MCF 10A (cell line): ENCODE measurements at regions not wholly inside any gene's neighbourhood (a gene's known extent, or its start where the extent isn't known, plus 50 kb on each side); places are given as distances from the start of the nearest gene placed in this dataset.

Experiments used
- BruUV-seq: library from RNA; stranded (reverse); fragments of 400-500 nt; replicated peaks from 2 replicates; lab custom pipeline; 2021; lab: Mats Ljungman, UMichigan
- CTCF ChIA-PET: fragments of 300-600 bp; sonication (Branson Sonifier 250); formaldehyde crosslinking; extraction: SDS; loops from one replicate; lab custom pipeline; 2021; ENCODE audit warnings: antibody characterized with exemption, inconsistent platforms; lab: Yijun Ruan, JAX
- POLR2A ChIA-PET: fragments of 300-600, 350-650 bp; sonication (Branson Sonifier 250); formaldehyde crosslinking; extraction: SDS; loops from one replicate; lab custom pipeline; 2020; ENCODE audit warnings: antibody characterized with exemption, inconsistent platforms; lab: Yijun Ruan, JAX
- DNase-seq: peaks from one replicate; pipeline ENCODE4 v3.0.0-alpha.2; 2018; ENCODE audit not compliant: unreplicated experiment
- H3K27ac Mint-ChIP-seq: one replicate; pipeline ENCODE4 v1.8.0; 2022; ENCODE audit warnings: mild to moderate bottlenecking, low read depth, mixed read lengths; ENCODE audit not compliant: unreplicated experiment
- H3K27me3 Mint-ChIP-seq: one replicate; pipeline ENCODE4 v1.8.0; 2022; ENCODE audit warnings: mixed read lengths; ENCODE audit not compliant: insufficient read depth, unreplicated experiment
- H3K36me3 Mint-ChIP-seq: one replicate; pipeline ENCODE4 v1.8.0; 2022; ENCODE audit warnings: mild to moderate bottlenecking, moderate library complexity, mixed read lengths; ENCODE audit not compliant: insufficient read depth, unreplicated experiment
- H3K4me1 Mint-ChIP-seq: one replicate; pipeline ENCODE4 v1.8.0; 2022; ENCODE audit warnings: mixed read lengths; ENCODE audit not compliant: insufficient read depth, unreplicated experiment
- H3K4me3 Mint-ChIP-seq: one replicate; pipeline ENCODE4 v1.8.0; 2022; ENCODE audit warnings: mild to moderate bottlenecking, moderate library complexity, mixed read lengths; ENCODE audit not compliant: unreplicated experiment
- H3K9me3 Mint-ChIP-seq: one replicate; pipeline ENCODE4 v1.8.0; 2022; ENCODE audit warnings: mixed read lengths; ENCODE audit not compliant: unreplicated experiment
- CTCF ChIP-seq: fragments of 200-600 bp; IDR thresholded peaks from one replicate; pipeline ENCODE4 v1.8.0; 2022; ENCODE audit warnings: antibody characterized with exemption, mild to moderate bottlenecking; ENCODE audit not compliant: unreplicated experiment
- intact Hi-C: fragments of 100-400 bp; cut with micrococcal nuclease; formaldehyde crosslinking; loops from 2 replicates; pipeline ENCODE4 v1.14.1; 2022

GRCh38 chr16:55929181-55929580, 54.0 kb upstream of the CES5A start:
- H3K9me3 Mint-ChIP-seq: peaks cover 8% of the 10 kb centered on the region
- POLR2A ChIA-PET: no interaction called here
- no peak overlapping the region for H3K4me3 Mint-ChIP-seq
- BruUV-seq: no TSS peak
- H3K27me3 Mint-ChIP-seq: peaks cover 21% of the 10 kb centered on the region
- CTCF ChIA-PET: no interaction called here
- no peaks in the 10 kb centered on the region for H3K36me3 Mint-ChIP-seq
- H3K4me1 Mint-ChIP-seq: no peaks in the 10 kb centered on the region
- TF ChIP-seq CTCF: no peak
- no peak overlapping the region for H3K27ac Mint-ChIP-seq
- intact Hi-C loops: no loop called here
- no peak for DNase-seq

GRCh38 chr16:55925242-55925641, 50.1 kb upstream of the CES5A start:
- TF ChIP-seq CTCF: no peak
- no TSS peak for BruUV-seq
- ChIA-PET CTCF (no interaction called here), POLR2A (no interaction called here)
- Mint-ChIP-seq H3K9me3 (no peaks in the 10 kb centered on the region), H3K27me3 (peaks cover 56% of the 10 kb centered on the region), H3K36me3 (no peaks in the 10 kb centered on the region), H3K4me1 (no peaks in the 10 kb centered on the region), H3K27ac (no peak overlapping the region), H3K4me3 (no peak overlapping the region)
- DNase-seq: no peak
- intact Hi-C loops: no loop called here
